Gastroesophageal sphincter (tissue), 3 donors: ENCODE measurements at regions not wholly inside any gene's neighbourhood (a gene's known extent, or its start where the extent isn't known, plus 50 kb on each side); places are given as distances from the start of the nearest gene placed in this dataset.

Experiments
- CTCF ChIP-seq, 4 experiments: fragments of 200-600 bp in 2 of 4; fragments of 450-650 bp in 2 of 4; sonication (generic) in 1 of 4; IDR thresholded peaks; one replicate each; pipeline ENCODE4 v1.5.1; 2017 to 2019; ENCODE audit warnings: antibody characterized with exemption in 4 of 4, mild to moderate bottlenecking in 2 of 4, moderate library complexity in 2 of 4
- POLR2AphosphoS5 ChIP-seq: sonication (generic); formaldehyde crosslinking; IDR thresholded peaks from one replicate; pipeline ENCODE4 v1.6.1; 2017; ENCODE audit warnings: antibody characterized with exemption

GRCh38 chr2:144111437-144111836 lies 408.5 kb downstream of the ZEB2 start:
- no peak for TF ChIP-seq CTCF (IDR thresholded peaks at IDR 0.05)
- no peak for TF ChIP-seq POLR2AphosphoS5
